A549 (cell line): ENCODE measurements at regions not wholly inside any gene's neighbourhood (a gene's known extent, or its start where the extent isn't known, plus 50 kb on each side); places are given as distances from the start of the nearest gene placed in this dataset.

Experiments
- FOSB ChIP-seq: fragments of 250-450 bp; sonication (Bioruptor Pico); IDR thresholded peaks from 2 replicates; pipeline ENCODE4 v1.5.0; 2020; ENCODE audit warnings: mild to moderate bottlenecking, moderate library complexity
- JUNB ChIP-seq: fragments of >200 bp; sonication (Bioruptor Twin); formaldehyde crosslinking; IDR thresholded peaks from 2 replicates; pipeline ENCODE4 v1.6.1; 2016
- PHF8 ChIP-seq: fragments of 200-600 bp; sonication (generic); IDR thresholded peaks from 2 replicates; pipeline ENCODE4 v1.6.1; 2016; ENCODE audit warnings: low read depth, mild to moderate bottlenecking, antibody characterized with exemption, moderate library complexity, borderline replicate concordance
- POLR2AphosphoS2 ChIP-seq: conservative IDR thresholded peaks from 2 replicates; pipeline ENCODE4 v1.6.1; 2012; ENCODE audit warnings: low read length, improper control_type of control experiment, inconsistent platforms
- TF ChIP-seq, protein P1 (sequence below): fragments of >200 bp; sonication (Bioruptor Twin); formaldehyde crosslinking; IDR thresholded peaks from 3 replicates; pipeline ENCODE4 v1.5.1; 2016
- TF ChIP-seq, protein P2 (sequence below): IDR thresholded peaks from 2 replicates; pipeline ENCODE4 v1.6.1; 2012
- TF ChIP-seq, protein P3 (sequence below): fragments of 150-350 bp; IDR thresholded peaks from 2 replicates; pipeline ENCODE4 v1.6.1; 2014; ENCODE audit warnings: low read depth, mild to moderate bottlenecking, low read length
- TF ChIP-seq, protein P4 (sequence below): fragments of 200-600 bp; sonication (generic); IDR thresholded peaks from 2 replicates; pipeline ENCODE4 v1.6.1; 2016; ENCODE audit warnings: antibody characterized with exemption, mild to moderate bottlenecking, moderate library complexity

DNA sequence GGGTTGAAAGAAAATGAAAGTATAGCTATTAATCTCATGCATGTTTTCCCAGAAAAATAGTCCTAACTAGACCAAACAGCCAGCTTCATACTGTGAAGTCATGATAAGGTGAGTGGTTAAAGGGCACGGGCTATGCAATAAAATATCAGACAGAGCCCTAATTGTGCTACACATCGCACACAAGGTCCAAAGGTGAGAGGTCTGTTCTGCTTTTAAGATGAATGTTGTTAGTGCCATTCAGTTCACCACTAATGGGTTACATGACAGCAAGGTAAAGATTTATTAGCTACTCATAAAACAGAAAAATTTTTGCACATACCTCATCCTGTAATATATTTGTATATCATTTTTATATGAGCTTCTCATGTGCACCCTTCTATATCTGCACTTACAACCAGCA, 105.0 kb upstream of the STK17B start:
- TF ChIP-seq, protein P1, sequence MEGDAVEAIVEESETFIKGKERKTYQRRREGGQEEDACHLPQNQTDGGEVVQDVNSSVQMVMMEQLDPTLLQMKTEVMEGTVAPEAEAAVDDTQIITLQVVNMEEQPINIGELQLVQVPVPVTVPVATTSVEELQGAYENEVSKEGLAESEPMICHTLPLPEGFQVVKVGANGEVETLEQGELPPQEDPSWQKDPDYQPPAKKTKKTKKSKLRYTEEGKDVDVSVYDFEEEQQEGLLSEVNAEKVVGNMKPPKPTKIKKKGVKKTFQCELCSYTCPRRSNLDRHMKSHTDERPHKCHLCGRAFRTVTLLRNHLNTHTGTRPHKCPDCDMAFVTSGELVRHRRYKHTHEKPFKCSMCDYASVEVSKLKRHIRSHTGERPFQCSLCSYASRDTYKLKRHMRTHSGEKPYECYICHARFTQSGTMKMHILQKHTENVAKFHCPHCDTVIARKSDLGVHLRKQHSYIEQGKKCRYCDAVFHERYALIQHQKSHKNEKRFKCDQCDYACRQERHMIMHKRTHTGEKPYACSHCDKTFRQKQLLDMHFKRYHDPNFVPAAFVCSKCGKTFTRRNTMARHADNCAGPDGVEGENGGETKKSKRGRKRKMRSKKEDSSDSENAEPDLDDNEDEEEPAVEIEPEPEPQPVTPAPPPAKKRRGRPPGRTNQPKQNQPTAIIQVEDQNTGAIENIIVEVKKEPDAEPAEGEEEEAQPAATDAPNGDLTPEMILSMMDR: no peak
- TF ChIP-seq FOSB (CRISPR knock-in tag) (no peak), POLR2AphosphoS2 (no peak), PHF8 (no peak), JUNB (no peak)
- TF ChIP-seq, protein P2, sequence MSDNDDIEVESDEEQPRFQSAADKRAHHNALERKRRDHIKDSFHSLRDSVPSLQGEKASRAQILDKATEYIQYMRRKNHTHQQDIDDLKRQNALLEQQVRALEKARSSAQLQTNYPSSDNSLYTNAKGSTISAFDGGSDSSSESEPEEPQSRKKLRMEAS: no peak
- TF ChIP-seq, protein P3, sequence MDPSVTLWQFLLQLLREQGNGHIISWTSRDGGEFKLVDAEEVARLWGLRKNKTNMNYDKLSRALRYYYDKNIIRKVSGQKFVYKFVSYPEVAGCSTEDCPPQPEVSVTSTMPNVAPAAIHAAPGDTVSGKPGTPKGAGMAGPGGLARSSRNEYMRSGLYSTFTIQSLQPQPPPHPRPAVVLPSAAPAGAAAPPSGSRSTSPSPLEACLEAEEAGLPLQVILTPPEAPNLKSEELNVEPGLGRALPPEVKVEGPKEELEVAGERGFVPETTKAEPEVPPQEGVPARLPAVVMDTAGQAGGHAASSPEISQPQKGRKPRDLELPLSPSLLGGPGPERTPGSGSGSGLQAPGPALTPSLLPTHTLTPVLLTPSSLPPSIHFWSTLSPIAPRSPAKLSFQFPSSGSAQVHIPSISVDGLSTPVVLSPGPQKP: no peak
- TF ChIP-seq, protein P4, sequence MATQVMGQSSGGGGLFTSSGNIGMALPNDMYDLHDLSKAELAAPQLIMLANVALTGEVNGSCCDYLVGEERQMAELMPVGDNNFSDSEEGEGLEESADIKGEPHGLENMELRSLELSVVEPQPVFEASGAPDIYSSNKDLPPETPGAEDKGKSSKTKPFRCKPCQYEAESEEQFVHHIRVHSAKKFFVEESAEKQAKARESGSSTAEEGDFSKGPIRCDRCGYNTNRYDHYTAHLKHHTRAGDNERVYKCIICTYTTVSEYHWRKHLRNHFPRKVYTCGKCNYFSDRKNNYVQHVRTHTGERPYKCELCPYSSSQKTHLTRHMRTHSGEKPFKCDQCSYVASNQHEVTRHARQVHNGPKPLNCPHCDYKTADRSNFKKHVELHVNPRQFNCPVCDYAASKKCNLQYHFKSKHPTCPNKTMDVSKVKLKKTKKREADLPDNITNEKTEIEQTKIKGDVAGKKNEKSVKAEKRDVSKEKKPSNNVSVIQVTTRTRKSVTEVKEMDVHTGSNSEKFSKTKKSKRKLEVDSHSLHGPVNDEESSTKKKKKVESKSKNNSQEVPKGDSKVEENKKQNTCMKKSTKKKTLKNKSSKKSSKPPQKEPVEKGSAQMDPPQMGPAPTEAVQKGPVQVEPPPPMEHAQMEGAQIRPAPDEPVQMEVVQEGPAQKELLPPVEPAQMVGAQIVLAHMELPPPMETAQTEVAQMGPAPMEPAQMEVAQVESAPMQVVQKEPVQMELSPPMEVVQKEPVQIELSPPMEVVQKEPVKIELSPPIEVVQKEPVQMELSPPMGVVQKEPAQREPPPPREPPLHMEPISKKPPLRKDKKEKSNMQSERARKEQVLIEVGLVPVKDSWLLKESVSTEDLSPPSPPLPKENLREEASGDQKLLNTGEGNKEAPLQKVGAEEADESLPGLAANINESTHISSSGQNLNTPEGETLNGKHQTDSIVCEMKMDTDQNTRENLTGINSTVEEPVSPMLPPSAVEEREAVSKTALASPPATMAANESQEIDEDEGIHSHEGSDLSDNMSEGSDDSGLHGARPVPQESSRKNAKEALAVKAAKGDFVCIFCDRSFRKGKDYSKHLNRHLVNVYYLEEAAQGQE: no peak
